ENCODE measurements at regions not wholly inside any gene's neighbourhood (a gene's known extent, or its start where the extent isn't known, plus 50 kb on each side); places are given as distances from the start of the nearest gene placed in this dataset.

DNA sequence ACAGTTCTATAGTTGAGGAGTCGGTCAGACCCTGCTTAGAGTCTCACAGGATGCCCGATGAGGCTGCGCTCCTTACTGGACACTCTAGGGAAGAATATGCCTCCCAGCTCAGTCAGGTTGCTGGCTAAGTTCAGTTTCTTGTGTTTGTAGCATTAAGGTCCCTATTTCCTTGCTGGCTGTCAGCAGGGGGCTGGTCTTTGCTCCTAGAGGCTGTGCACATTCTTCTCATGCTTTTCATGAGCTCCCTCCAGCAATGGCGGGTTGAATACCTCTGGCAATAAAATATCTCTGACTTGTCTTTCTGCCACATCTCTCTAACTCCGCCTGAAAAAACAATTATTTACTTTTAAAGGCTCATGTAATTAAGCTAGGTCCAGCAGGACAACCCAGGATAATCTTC lies 79.4 kb upstream of the DNAJC10 start:
- Histone ChIP-seq H3K4me2 (no peak overlapping the region), H3K4me1 (no peaks in the 10 kb centered on the region), H3K4me3 (no peak overlapping the region), H3K9me3 (no peaks in the 10 kb centered on the region), H3K27ac (no peak overlapping the region)
- POLR2A ChIA-PET = no interaction called here
- TF ChIP-seq MAFK (IDR thresholded peaks at IDR 0.05; ENCODE audit: partially characterized antibody) (no peak), EP300 (IDR thresholded peaks at IDR 0.05) (no peak), KDM5A (IDR thresholded peaks at IDR 0.05) (no peak)
- ATAC-seq = no peak
- CTCF ChIA-PET = interaction anchor here (1.2 kb wide), 1 partner anchor 12 kb away, joined by 5 read pairs; no protein-coding TSS in a partner anchor
- no peak for FAIRE-seq
- WGBS (ENCODE audit: missing lambda C conversion rate) = 27% methylated on average over 5 of the region's 5 CpGs
- no peak for DNase-seq (ENCODE audit: low read depth in 1 of 2, low spot score in 1 of 2)

GRCh38 chr2:182638667-182639066 lies 77.4 kb upstream of the DNAJC10 start:
- no peaks in the 10 kb centered on the region for H3K9me3 ChIP-seq
- DNase-seq (ENCODE audit: low read depth in 1 of 2, low spot score in 1 of 2) (no peak), ATAC-seq (no peak), FAIRE-seq (no peak)
- no peak overlapping the region for H3K4me3 ChIP-seq
- CTCF ChIA-PET = no interaction called here
- POLR2A ChIA-PET = no interaction called here
- TF ChIP-seq, protein P1, sequence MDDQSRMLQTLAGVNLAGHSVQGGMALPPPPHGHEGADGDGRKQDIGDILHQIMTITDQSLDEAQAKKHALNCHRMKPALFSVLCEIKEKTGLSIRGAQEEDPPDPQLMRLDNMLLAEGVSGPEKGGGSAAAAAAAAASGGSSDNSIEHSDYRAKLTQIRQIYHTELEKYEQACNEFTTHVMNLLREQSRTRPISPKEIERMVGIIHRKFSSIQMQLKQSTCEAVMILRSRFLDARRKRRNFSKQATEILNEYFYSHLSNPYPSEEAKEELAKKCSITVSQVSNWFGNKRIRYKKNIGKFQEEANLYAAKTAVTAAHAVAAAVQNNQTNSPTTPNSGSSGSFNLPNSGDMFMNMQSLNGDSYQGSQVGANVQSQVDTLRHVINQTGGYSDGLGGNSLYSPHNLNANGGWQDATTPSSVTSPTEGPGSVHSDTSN (IDR thresholded peaks at IDR 0.05) = no peak
- TF ChIP-seq SREBF2 (IDR thresholded peaks at IDR 0.05) (no peak), MAFK (IDR thresholded peaks at IDR 0.05; ENCODE audit: partially characterized antibody) (no peak), GATA3 (IDR thresholded peaks at IDR 0.05; ENCODE audit: borderline replicate concordance) (no peak), NPAS2 (CRISPR knock-in tag; IDR thresholded peaks at IDR 0.05; ENCODE audit: borderline replicate concordance) (no peak), PHF8 (IDR thresholded peaks at IDR 0.05; ENCODE audit: borderline replicate concordance, low read depth) (no peak), RAD21 (conservative IDR thresholded peaks at IDR 0.05 in 1 of 2, IDR thresholded peaks at IDR 0.05 in 1 of 2) (no peak), CBX8 (IDR thresholded peaks at IDR 0.05) (no peak)
- TF ChIP-seq, protein P2, sequence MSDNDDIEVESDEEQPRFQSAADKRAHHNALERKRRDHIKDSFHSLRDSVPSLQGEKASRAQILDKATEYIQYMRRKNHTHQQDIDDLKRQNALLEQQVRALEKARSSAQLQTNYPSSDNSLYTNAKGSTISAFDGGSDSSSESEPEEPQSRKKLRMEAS (IDR thresholded peaks at IDR 0.05) = no peak
- no peak overlapping the region for H3K27ac ChIP-seq
- no peaks in the 10 kb centered on the region for H3K4me1 ChIP-seq
- 87% methylated on average over 2 of the region's 2 CpGs for WGBS (ENCODE audit: missing lambda C conversion rate)
- no peak overlapping the region for H3K4me2 ChIP-seq

DNA sequence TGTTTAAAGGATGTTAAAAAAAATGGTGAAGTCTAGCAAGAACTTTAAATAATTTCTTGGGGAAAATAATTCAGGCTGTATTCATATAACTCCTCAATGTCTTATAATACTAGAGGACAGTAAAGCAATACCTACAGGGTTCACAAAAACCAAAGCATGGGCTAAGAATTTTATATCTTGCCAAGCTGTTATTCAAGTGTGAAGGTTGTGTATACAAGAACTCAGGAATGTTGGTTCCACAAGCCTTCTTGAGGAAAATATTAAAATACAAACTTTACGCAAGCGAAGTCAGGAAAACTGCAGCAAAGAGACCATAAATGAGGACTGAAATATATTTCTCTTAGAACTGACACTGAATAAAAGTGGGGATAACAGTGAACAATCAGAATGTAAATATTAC lies 76.1 kb upstream of the DNAJC10 start:
- ATAC-seq (no peak), FAIRE-seq (no peak), DNase-seq (ENCODE audit: low read depth in 1 of 2, low spot score in 1 of 2) (no peak)
- CTCF ChIA-PET = no interaction called here
- Histone ChIP-seq H3K4me3 (no peak overlapping the region), H3K9me3 (no peaks in the 10 kb centered on the region), H3K27ac (no peak overlapping the region), H3K4me1 (no peaks in the 10 kb centered on the region), H3K4me2 (no peak overlapping the region)
- 89% methylated on average over 2 of the region's 2 CpGs for WGBS (ENCODE audit: missing lambda C conversion rate)
- POLR2A ChIA-PET = no interaction called here
- TF ChIP-seq, protein P1 (IDR thresholded peaks at IDR 0.05) = no peak
- TF ChIP-seq FOXS1 (CRISPR knock-in tag; IDR thresholded peaks at IDR 0.05) (no peak), JUNB (IDR thresholded peaks at IDR 0.05) (no peak), CHD2 (IDR thresholded peaks at IDR 0.05; ENCODE audit: low read length, partially characterized antibody) (no peak), HOXB5 (CRISPR knock-in tag; IDR thresholded peaks at IDR 0.05) (no peak), NPAS2 (CRISPR knock-in tag; IDR thresholded peaks at IDR 0.05; ENCODE audit: borderline replicate concordance) (no peak), ZC3H11A (IDR thresholded peaks at IDR 0.05) (no peak), MAZ (IDR thresholded peaks at IDR 0.05; ENCODE audit: borderline replicate concordance, low read depth, low read length) (no peak), POLR2AphosphoS2 (conservative IDR thresholded peaks at IDR 0.05; ENCODE audit: low read length) (no peak), JUN (IDR thresholded peaks at IDR 0.05) (no peak), HOXA7 (CRISPR knock-in tag; IDR thresholded peaks at IDR 0.05) (no peak)
- TF ChIP-seq, protein P3, sequence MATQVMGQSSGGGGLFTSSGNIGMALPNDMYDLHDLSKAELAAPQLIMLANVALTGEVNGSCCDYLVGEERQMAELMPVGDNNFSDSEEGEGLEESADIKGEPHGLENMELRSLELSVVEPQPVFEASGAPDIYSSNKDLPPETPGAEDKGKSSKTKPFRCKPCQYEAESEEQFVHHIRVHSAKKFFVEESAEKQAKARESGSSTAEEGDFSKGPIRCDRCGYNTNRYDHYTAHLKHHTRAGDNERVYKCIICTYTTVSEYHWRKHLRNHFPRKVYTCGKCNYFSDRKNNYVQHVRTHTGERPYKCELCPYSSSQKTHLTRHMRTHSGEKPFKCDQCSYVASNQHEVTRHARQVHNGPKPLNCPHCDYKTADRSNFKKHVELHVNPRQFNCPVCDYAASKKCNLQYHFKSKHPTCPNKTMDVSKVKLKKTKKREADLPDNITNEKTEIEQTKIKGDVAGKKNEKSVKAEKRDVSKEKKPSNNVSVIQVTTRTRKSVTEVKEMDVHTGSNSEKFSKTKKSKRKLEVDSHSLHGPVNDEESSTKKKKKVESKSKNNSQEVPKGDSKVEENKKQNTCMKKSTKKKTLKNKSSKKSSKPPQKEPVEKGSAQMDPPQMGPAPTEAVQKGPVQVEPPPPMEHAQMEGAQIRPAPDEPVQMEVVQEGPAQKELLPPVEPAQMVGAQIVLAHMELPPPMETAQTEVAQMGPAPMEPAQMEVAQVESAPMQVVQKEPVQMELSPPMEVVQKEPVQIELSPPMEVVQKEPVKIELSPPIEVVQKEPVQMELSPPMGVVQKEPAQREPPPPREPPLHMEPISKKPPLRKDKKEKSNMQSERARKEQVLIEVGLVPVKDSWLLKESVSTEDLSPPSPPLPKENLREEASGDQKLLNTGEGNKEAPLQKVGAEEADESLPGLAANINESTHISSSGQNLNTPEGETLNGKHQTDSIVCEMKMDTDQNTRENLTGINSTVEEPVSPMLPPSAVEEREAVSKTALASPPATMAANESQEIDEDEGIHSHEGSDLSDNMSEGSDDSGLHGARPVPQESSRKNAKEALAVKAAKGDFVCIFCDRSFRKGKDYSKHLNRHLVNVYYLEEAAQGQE (IDR thresholded peaks at IDR 0.05) = no peak
